Stimulated activated CD8-positive, alpha-beta memory T cell treated with anti-CD3 and anti-CD28 coated beads, Interleukin-2, amount 100 ng/mL, for 1 hour (primary cell): ENCODE measurements at regions not wholly inside any gene's neighbourhood (a gene's known extent, or its start where the extent isn't known, plus 50 kb on each side); places are given as distances from the start of the nearest gene placed in this dataset.

Experiments
- DNase-seq, 2 donors: peaks; one replicate each; pipeline ENCODE4 v3.0.0-alpha.2; 2020; ENCODE audit warnings: low read depth in 2 of 2

DNA sequence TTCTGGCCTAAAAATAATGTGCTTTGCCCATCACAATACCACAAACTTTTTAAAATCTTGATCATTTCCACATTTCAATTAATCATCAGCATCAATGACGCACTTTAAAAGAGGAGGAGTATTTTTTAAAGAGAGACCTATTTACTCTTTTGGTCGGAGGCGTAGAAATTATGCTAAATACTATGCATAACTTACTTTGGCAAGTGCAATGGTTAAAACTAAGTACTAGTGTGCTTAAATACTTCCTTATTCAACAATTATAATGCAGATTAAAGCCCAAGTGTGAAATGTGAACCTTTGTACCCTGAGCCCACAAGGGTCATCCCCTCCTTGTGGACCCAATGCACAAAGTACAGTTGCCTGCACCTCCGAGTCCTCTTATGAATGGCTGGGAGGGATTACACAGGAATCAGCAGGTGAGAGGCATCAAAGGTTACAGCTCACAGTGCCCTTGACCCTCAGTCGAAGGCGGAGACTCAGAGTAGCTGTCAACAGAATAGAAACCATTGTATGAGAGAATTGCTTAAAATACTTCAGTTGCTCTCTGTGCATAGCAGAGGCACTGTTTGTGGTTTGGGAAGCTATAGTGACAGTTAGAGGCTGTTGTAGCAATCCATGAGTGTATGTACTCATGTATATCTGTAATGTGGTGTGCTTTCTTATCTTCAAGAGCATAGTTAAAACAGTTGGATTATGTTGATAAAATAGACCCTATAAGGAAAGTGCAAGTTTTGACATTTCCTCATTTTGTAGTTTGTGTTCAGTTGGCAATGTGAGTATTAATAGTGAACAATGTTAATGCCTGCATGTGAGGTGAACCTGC lies 151.7 kb upstream of the ITGA4 start:
- no peak for DNase-seq

DNA sequence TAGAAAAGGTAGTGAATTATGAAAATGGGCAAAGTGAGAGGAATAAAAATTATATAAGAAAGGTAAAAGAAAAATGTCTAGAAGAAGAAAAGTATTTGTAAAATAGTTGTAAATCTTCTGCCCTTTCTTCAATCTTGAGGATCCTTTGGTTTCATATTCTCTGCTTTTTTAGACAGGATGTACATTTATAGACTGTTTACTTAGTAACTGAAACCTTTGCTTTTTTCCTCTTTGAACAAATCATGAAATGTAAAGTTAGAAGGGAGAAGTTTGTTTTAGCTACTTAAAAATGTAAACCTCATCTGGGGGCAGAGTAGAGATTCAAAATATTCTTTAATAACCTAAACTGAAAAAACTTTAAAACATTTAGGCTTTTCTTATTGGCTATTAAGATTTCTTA lies 150.4 kb upstream of the ITGA4 start:
- DNase-seq = no peak

DNA sequence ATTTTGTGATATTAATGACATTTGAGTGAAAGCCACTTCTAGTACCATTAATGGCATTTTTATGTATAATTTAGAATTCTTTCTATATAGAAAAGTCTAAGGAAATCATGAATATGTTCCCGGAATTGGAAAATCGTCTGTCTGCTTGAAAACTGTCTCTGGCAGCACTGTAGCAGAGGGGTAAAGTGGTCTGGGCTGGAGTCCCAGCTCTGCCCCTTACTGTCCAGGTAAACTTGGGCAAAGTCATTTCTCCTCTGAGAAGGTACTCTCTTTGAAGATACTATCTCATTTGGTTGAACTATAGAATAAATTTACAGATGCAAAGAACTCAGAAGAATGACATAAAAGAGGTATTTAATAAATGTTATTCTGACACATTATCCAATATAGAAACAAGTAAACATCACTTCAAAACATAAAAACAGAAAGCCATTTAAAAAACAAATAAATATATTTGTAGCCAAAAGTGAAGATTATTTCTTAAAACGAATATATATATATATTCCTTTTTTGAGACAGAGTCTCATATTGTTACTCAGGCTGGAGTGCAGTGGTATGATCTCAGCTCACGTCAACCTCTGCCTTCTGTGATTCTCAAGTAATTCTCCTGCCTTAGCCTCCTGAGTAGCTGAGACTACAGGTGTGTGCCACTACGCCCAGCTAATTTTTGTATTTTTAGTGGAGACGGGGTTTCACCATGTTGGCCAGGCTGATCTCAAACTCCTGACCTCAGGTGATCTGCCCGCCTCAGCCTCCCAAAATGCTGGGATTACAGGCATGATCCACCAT lies 149.8 kb upstream of the ITGA4 start:
- DNase-seq = no peak

DNA sequence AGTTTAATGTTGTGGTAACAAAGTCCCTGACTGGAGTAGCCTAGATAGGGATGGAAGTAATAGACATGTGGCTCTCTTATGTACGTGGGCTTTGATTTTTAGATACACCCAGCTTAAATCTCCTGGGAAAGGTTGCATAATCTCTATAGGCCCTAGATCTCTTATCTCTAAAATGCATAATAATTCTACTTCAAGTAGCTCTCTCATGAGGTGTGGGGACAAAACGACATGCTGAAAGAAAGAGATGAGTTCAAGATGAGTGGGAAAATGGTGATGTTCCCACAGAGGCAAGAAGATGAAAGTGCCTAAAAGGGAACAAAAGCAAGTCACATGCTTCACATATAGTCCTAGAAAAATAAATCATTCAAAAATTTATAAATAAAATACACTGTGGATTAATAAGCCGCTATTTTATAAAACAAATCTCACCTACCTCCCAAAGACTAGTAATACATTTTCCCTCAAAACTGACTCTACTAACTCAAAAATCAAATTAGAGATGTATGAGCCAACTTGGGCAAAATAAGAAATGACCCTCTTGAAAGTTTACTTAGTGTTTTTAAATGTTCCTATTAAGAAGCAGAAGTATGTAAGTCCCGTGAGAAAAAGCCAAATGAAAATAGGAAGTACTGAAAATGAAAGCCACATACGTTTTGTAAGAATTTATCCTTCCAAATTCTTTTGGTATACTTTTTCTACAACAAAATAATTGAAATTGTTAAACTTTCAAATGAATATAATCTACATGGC lies 148.2 kb upstream of the ITGA4 start:
- no peak for DNase-seq

DNA sequence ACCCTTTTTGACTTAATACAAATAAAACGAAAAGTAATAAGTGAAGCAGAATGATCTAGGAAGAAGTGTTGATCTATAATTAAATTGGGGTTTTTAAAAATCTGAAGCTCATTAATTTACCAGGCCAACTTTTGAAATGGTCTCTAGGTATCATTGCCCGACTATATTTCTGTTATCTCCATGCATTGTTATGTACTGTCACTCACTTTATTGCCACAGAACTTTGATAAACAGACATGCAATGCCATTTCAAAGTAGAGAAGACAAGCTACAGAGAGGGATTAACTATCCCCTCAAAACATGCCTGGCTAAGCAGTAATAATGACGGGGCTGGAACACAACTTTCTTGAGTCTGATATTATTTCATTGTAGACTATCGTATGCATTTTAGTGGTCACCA lies 147.6 kb upstream of the ITGA4 start:
- no peak for DNase-seq

DNA sequence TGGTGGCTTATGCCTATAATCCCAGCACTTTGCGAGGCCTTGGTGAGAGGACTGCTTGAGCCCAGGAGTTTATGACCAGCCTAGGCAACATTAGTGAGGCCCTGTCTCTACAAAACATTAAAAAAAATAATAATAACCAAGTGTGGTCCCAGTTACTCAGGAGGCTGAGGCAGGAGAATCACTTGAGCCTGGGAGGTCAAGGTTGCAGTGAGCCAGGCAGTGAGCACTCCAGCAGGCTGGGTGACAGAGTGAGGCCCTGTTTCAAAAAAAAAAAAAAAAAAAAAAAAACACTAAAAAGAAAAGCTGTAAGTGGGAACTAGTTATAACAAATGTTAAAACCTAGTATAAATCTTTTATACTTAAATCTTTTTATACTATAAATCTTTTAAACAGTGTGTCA lies 146.2 kb upstream of the ITGA4 start:
- DNase-seq = no peak

DNA sequence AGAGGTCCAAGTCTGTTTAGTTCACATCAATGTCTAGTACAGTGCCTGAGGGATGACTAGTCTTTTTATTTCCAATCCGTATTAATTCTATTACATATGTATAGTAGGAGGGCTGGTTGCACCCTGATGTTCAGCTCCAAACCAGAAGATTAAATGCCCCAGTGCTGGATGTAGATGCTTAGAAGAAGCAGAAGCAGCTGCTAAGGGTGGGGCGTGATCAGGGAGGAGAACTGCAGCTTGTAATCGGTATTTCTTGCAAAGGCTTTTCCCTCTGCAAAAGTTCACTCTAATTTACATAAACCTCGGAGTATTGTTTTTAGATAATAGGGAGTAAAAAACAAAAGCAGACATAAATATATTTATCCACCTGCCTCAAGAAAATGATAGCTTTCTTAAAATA lies 145.3 kb upstream of the ITGA4 start:
- DNase-seq = no peak

DNA sequence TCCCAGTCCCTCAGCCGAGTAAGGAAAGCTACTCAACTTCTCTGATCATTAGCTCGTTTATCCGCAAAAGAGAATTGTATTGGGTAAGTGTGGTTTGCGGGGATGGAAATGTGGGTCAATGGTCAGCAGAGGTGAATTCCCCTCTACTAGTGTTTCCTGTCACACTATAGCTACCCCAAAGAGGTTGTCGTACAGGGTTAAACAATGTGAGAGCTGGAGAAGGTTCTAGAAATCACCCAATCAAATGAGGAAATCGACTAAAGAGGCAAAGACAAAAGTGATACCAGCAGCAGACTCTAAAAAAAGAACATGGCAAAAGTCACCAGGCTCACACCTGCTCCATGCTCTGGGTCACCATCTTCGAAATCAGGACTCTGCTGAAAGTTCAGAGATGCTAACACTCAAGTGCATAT lies 144.7 kb upstream of the ITGA4 start:
- DNase-seq = no peak

DNA sequence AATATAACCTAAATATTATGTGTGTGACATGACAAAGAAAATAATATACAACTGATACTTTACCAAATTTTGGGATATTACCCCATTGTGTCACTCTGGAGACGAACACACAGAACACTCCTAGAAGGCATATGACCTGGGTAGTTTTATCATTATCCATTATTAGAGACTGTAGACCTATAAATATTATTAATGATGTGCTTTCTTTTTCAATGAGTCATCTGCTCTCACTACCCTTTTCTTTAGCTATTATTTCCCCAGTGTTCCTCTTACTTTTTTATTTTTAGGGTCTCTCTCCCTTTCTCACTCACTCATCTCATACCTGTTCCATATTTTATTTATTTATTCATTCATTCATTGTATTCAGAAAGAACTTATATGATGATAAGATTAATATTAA lies 143.3 kb upstream of the ITGA4 start:
- DNase-seq = no peak

DNA sequence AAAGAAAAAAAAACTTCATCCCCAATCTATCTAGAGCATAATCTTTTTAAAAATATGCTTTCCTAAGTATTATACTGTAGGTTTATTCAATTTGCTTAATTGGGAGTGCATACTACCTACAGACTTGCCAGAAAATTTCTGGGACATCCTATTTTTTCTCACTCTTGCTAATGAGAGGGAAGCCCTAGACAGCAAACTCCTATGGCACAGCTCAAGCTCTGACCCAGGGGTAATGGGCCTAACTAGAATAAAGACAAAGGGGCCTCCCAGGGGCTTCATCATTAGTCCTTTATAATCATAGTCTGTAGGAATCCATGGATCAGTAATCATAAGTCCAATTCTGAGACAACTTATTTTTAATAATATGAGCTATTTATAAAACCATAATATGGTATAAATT lies 142.6 kb upstream of the ITGA4 start:
- no peak for DNase-seq

DNA sequence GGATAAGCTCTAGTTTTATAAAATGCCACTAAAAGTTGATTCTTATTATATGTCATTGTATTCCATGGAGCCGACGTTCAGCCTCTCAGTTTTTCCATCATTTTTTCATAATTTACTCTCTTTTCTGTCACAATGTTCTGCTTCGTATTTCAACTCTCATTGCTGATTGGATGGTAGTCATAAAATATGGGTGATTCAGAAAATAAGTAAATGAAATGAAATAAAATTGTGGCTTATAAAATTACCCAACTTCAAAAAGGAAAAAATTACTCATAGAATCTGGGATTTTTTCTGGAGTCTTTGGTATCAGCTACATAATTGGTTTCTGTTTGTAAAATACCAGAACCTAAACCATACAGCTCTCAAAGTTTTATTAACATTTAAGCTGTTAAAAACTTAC lies 139.7 kb upstream of the ITGA4 start:
- no peak for DNase-seq

DNA sequence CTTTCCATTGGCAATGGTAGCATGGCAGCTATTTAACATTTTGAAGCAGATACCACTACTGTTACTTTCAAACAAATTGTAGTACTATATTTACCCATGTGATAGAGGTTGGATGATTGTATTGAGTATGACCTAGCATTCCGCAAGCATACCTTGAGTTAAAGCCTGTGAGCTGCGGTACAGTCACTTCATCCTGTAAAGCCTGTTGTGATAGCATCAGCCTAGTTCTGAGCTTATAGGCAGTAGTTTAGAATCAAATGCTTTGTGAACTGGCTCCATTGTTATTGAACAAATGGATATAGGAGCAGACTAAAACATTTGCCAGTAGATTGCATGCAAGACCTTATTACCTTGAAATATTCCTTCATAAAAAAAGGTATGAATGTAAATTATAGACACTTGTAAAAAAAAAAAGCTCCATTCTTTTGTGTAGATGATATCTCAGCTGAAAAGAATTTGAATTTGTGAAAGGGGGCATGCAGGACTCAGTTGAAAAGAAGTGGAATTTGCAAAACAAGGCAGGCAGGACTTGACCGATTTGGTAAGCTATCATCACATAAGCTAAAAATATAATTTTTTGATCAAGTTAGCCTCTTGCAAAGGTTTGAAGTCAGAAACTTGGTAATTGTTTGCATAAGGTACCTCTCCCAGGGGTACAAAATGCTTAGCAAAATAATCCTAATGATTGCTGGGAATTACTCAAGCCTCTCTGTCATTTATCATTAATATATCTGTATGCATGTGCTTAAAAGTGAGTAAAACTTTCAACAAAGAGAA lies 138.5 kb upstream of the ITGA4 start:
- DNase-seq = no peak

DNA sequence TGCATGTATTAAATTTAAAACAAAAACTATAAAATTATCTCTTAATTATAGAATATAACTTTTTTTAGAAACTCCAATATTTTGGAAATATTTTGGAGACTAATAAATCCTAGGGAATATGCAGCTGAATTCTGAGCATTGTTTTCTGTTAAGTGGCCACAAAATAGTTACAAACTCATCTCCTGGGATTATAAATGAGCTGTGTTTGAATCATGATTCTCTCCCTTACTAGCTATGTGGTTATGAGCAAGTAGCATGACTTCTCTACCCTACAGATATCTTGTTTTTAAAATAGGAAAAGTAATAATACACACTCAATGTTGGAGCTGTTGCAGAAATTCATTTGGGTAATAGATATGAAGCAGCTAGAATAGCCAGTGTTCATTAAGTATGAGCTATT lies 137.9 kb upstream of the ITGA4 start:
- DNase-seq = no peak

DNA sequence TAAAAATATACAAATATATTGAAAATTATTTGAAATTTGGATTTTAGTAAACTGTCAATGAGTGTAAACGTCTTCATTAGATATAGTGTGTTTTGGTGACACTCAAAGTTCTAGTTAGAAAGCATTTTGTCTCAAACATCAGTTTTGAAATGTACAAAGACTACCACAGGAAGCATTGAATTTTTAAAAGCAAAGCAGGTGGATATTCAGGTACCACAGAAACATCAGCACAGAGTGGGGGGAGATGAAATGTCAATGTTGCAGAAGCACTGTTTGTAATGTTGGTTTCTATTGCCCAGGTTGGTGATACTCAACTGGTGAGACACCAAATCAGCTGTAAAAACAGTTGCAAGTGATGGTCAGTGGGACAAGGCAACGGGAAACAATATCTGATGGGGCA lies 136.5 kb upstream of the ITGA4 start:
- DNase-seq = no peak

DNA sequence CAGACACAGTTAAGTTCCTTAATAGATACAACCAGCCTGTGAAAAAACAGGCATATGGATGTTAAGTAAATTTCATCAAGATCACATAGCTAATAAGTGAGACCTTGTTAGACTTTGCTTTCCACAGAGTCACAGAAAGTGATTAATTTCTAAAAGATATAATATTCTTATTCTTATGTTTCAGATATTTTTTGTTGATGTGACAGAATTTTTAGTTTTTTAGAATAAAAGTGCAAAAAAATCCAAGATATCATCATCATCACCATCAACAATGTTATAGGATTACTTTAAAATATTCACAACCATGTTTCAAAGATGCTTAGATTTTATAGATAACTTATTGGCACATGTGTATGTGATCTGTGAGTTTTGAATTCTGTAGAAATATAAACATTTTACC lies 132.3 kb upstream of the ITGA4 start:
- no peak for DNase-seq

DNA sequence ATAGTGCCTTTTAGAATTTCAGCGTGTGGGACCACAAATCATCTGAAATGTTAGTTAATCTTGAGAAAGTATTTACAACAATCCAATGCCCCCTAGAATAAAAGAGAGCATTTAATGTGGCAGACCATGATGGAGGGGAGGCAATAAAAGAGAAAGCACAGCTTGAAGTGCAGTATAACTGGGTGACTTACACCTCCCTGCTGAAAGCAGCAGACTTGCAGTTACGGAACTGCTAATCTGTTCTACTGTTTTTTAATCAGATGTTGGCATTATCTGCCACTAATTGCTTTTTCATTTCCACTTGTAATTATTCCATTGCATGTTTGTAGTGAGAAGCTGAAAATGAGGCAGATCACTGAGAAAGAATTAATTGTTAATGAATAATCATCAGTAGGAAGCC lies 130.5 kb upstream of the ITGA4 start:
- no peak for DNase-seq

DNA sequence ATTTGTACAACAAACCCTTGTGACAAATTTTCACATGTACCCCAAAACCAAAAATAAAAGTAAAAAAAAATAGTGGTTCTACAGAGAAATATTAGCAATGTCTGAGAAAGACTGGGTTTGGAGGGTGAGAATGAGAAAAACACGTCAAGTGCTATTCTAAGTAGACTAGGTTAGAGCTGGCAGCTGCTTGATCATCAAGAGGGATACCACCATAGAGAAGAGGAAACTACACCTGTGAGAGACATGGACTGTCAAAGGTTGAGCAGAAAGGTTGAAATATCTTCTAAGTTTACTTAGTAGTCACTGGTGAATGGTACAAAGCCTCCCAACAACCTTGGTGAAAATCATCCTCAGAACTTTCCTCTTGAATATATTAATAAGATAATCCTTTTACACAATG lies 126.9 kb upstream of the ITGA4 start:
- DNase-seq = no peak

DNA sequence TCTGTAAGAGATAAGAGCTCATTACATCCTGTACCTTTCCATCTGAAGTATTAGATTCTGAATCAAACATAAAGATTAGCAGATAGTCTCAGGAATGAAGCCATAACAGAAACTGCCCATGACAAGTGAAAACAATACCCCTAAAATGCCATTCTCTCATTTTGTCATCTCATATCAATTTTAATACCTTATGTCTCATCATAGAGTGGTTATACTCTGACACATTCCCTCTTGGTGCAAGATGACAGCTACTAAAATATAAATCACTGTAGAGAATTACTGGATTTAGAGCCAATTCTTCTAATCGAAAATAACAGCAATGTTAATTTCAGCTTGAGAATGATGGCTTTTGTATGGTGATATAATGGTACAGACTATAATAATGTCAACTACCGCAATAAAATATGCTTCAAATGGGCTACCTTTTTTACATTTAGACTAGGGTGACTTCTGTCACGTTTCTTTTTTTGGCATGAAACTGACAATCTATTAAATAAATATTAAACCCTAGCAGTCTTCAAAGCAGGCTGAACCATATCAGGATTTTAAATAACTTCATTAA lies 125.1 kb upstream of the ITGA4 start:
- no peak for DNase-seq

DNA sequence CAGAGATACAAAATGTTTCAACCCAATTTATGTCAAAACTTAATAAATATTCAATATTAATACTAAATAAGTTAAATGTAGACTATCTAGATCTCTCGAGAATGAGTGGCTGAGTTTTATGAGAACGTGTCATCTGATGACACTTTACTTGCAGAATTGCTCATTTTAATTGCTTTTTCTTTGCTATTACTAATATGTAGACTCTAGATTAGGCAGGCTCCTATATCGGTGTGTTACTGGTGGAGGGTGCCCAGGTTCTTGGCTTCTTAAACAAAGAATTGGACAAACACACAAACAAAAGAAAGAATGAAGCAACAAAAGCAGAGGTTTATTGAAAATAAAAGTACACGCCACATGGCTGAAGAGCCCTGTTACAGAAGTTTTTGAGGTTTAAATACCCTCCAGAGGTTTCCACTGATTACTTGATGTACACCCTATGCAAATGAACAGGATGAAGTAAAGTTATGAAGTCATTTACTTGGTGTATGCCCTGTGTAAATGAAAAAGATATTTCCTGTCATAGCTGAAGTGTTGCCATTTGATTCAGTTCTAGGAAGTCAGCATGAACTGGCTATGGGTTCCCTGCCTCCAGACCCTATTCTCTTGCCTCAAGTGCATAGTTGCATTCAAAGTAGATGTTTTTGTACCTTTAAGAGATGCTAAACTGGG lies 122.9 kb upstream of the ITGA4 start:
- no peak for DNase-seq

DNA sequence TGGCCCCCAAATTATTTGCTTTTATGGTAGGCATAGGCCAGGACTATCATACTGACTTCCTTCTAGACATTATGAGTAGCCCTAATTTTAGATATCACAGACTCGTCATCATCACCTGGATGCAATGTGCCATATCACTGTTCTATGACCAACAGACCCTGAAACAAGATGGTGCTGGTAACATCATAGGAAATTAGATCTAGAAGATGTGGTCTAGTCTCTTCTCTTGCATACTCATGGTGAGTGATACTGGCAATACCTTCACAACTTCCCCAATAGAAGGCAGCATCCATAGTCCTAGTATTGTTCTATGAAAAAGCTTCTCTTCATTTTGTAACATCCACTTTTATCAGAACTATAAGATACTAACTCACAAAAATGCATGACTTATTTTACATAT lies 116.3 kb upstream of the ITGA4 start:
- DNase-seq = no peak
